GM21367 (cell line): ENCODE measurements at regions not wholly inside any gene's neighbourhood (a gene's known extent, or its start where the extent isn't known, plus 50 kb on each side); places are given as distances from the start of the nearest gene placed in this dataset.

Experiments used
- ATAC-seq: cut with Tn5 transposase; IDR thresholded peaks from one replicate; pipeline ENCODE4 v1.9.1; 2021; ENCODE audit not compliant: unreplicated experiment

GRCh38 chr22:22417495-22418162, 90.9 kb downstream of the ZNF280B start:
- no peak for ATAC-seq

- ATAC-seq = no peak
Measured at GRCh38 chr22:22418163-22418549, 90.4 kb downstream of the ZNF280B start.

- ATAC-seq = no peak
Measured at GRCh38 chr22:22418957-22419356, 89.6 kb downstream of the ZNF280B start.

GRCh38 chr22:22420580-22420979, 88.0 kb downstream of the ZNF280B start:
- no peak for ATAC-seq

GRCh38 chr22:22421392-22421791, 87.2 kb downstream of the ZNF280B start:
- no peak for ATAC-seq

GRCh38 chr22:22422629-22423112, 85.9 kb downstream of the ZNF280B start:
- ATAC-seq = peak; percentile 89

- ATAC-seq = no peak
Measured at GRCh38 chr22:22423681-22424080, 84.9 kb downstream of the ZNF280B start.

GRCh38 chr22:22424210-22424800, 84.2 kb downstream of the ZNF280B start:
- ATAC-seq = no peak

- no peak for ATAC-seq
Measured at GRCh38 chr22:22424956-22425355, 83.6 kb downstream of the ZNF280B start.

GRCh38 chr22:22425356-22425755, 83.2 kb downstream of the ZNF280B start:
- no peak for ATAC-seq

- no peak for ATAC-seq
Measured at GRCh38 chr22:22425783-22426624, 82.5 kb downstream of the ZNF280B start.

- no peak for ATAC-seq
Measured at GRCh38 chr22:22427542-22428065, 80.9 kb downstream of the ZNF280B start.

GRCh38 chr22:22428222-22429098, 80.1 kb downstream of the ZNF280B start:
- no peak for ATAC-seq

GRCh38 chr22:22429369-22430108, 79.0 kb downstream of the ZNF280B start:
- no peak for ATAC-seq

- ATAC-seq = no peak
Measured at GRCh38 chr22:22430111-22430820, 78.3 kb downstream of the ZNF280B start.

- no peak for ATAC-seq
Measured at GRCh38 chr22:22431271-22432220, 77.0 kb downstream of the ZNF280B start.

GRCh38 chr22:22432479-22432878, 76.1 kb downstream of the ZNF280B start:
- ATAC-seq = no peak

GRCh38 chr22:22432937-22433336, 75.6 kb downstream of the ZNF280B start:
- no peak for ATAC-seq
